HFF-Myc (cell line): ENCODE measurements at regions not wholly inside any gene's neighbourhood (a gene's known extent, or its start where the extent isn't known, plus 50 kb on each side); places are given as distances from the start of the nearest gene placed in this dataset.

ENCODE experiments used
- DNase-seq: peaks from one replicate; pipeline ENCODE4 v3.0.0-alpha.2; 2011; ENCODE audit warnings: low read depth; ENCODE audit errors: extremely low read depth
- H3K4me3 ChIP-seq: replicated peaks from 2 replicates; pipeline ENCODE4 v1.5.1; 2011; ENCODE audit warnings: low read depth, mild to moderate bottlenecking, control low read depth, low read length
- CTCF ChIP-seq: IDR thresholded peaks from 2 replicates; pipeline ENCODE4 v1.5.1; 2012; ENCODE audit warnings: mild to moderate bottlenecking, low read depth, low read length, control low read depth; ENCODE audit errors: missing control alignments

- no peak for TF ChIP-seq CTCF
- no peak overlapping the region for H3K4me3 ChIP-seq
- DNase-seq: no peak
Observed at GRCh38 chr12:13584541-13584940, 388.0 kb downstream of the EMP1 start.

GRCh38 chr12:13583630-13584029, 387.1 kb downstream of the EMP1 start:
- H3K4me3 ChIP-seq: no peak overlapping the region
- TF ChIP-seq CTCF: no peak

GRCh38 chr12:13582421-13582820, 385.9 kb downstream of the EMP1 start:
- no peak for DNase-seq
- H3K4me3 ChIP-seq: no peak overlapping the region
- TF ChIP-seq CTCF: no peak

More at GRCh38 chr12:13583630-13584029, 387.1 kb downstream of the EMP1 start:
- DNase-seq: no peak

GRCh38 chr12:13581031-13581430, 384.5 kb downstream of the EMP1 start:
- DNase-seq: no peak
- H3K4me3 ChIP-seq: no peak overlapping the region
- TF ChIP-seq CTCF: no peak

- no peak overlapping the region for H3K4me3 ChIP-seq
- DNase-seq: no peak
- no peak for TF ChIP-seq CTCF
Observed at GRCh38 chr12:13580206-13580605, 383.7 kb downstream of the EMP1 start.

- no peak for TF ChIP-seq CTCF
- no peak for DNase-seq
- no peak overlapping the region for H3K4me3 ChIP-seq
Observed at GRCh38 chr12:13576935-13577500, 380.5 kb downstream of the EMP1 start.
